ENCODE measurements at regions not wholly inside any gene's neighbourhood (a gene's known extent, or its start where the extent isn't known, plus 50 kb on each side); places are given as distances from the start of the nearest gene placed in this dataset.

- Histone ChIP-seq H3K79me2 (ENCODE audit: control insufficient read depth, insufficient read depth, low read length) (no peaks in the 10 kb centered on the region), H3K27ac (ENCODE audit: insufficient read depth, low read depth, low read length) (no peak overlapping the region), H3K9me3 (replicated peaks; ENCODE audit: control insufficient read depth, insufficient read depth, low read length) (peaks cover 9% of the 10 kb centered on the region), H3K4me2 (ENCODE audit: insufficient read depth, low read length) (no peak overlapping the region), H3K9ac (replicated peaks; ENCODE audit: extremely low read depth, insufficient read depth, low read length) (no peak overlapping the region), H3K4me3 (replicated peaks in 1 of 3; ENCODE audit: insufficient read depth in 1 of 3, low read depth in 1 of 3, low read length in 3 of 3) (no peak overlapping the region), H3K4me1 (ENCODE audit: control insufficient read depth, extremely low read depth, insufficient read depth, low read length) (no peaks in the 10 kb centered on the region), H4K20me1 (replicated peaks; ENCODE audit: control insufficient read depth, extremely low read depth, insufficient read depth, low read length) (no peaks in the 10 kb centered on the region), H2AFZ (ENCODE audit: low read depth, low read length) (no peak overlapping the region), H3K9me1 (replicated peaks; ENCODE audit: control insufficient read depth, extremely low read depth, insufficient read depth, low read length) (no peaks in the 10 kb centered on the region), H3K27me3 (ENCODE audit: control insufficient read depth in 2 of 2, insufficient read depth in 2 of 2, low read length in 2 of 2) (no peaks in the 10 kb centered on the region), H3K36me3 (ENCODE audit: control insufficient read depth in 2 of 2, extremely low read depth in 1 of 2, insufficient read depth in 2 of 2, low read length in 2 of 2) (no peaks in the 10 kb centered on the region)
- CTCF ChIA-PET: no interaction called here
- dilution Hi-C loops (cut with MboI; ENCODE audit: extremely low pct_ligation_motif_present, low sequenced_read_pairs) (no loop called here), intact Hi-C loops (cut with micrococcal nuclease) (no loop called here)
- no peak for FAIRE-seq
- TF ChIP-seq FOS (IDR thresholded peaks at IDR 0.05; ENCODE audit: borderline replicate concordance, insufficient read depth, low read length): no peak
- no peak for TF ChIP-seq MYC (IDR thresholded peaks at IDR 0.05; ENCODE audit: low read depth, low read length)
- TF ChIP-seq MAX (IDR thresholded peaks at IDR 0.05; ENCODE audit: insufficient read depth, insufficient read length): no peak
- no peak for TF ChIP-seq POLR2AphosphoS5 (IDR thresholded peaks at IDR 0.05; ENCODE audit: insufficient read depth, low read depth, low read length)
- TF ChIP-seq GATA2 (IDR thresholded peaks at IDR 0.05; ENCODE audit: insufficient read depth, insufficient read length, low read depth, low read length): no peak
- no peak for TF ChIP-seq EZH2 (IDR thresholded peaks at IDR 0.05; ENCODE audit: borderline replicate concordance, low read depth, low read length, severe bottlenecking)
- TF ChIP-seq CTCF (IDR thresholded peaks at IDR 0.05; ENCODE audit: extremely low read depth in 1 of 2, insufficient read depth in 1 of 2, low read depth in 1 of 2, low read length in 2 of 2): no peak
- no peak for TF ChIP-seq JUN (IDR thresholded peaks at IDR 0.05; ENCODE audit: borderline replicate concordance, insufficient read depth, insufficient read length, low read depth)
- TF ChIP-seq POLR2A (IDR thresholded peaks at IDR 0.05; ENCODE audit: low read depth, low read length): no peak
- POLR2A ChIA-PET: no interaction called here
- no peak for DNase-seq (ENCODE audit: low read depth, low spot score)
- no TSS peak for BruUV-seq (replicated peaks)
These were observed 182.5 kb downstream of the VRK1 start for GRCh38 chr14:96979611-96980074.
